ELF-1 (cell line): ENCODE measurements at regions not wholly inside any gene's neighbourhood (a gene's known extent, or its start where the extent isn't known, plus 50 kb on each side); places are given as distances from the start of the nearest gene placed in this dataset.

Experiments
- DNase-seq: peaks from one replicate; pipeline ENCODE4 v3.0.0-alpha.2; 2016; ENCODE audit warnings: low read depth, low spot score

DNA sequence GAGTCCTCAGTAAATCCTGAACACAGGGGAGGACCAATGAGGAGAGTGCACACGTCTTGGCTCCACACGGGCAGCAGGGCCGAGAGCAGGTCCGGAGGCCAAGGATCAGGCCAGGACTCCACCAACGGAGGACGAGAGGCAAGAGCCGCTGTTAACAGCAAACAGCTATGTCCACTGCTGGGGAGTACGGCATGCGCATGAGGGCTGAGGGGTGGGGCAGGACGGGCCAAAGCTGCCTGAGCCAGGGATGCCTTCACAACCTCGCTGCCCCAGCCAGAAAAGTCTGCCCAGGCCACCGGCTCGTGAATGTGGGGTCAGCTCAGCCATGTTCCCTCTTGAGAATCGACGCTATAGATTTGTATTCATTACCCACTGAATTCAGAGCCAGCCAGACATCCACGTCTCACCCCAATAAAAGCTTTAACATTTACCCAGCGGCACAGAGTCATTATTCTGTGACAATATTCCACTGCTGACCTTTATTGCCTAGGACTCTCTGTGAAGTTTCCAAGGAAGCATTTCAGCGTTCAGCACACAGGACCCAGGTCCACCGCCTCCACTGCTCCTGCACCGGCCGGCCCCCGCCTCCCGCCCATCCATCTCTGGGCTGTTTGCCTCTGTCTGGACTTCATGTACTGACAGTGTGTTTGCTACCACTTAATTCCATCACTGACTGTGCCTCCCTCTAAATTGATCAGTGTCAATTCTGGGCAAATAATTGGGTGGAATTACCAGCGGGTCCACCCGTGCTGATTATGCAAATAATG is 384.9 kb downstream of the SHANK2 start:
- DNase-seq, result peak; percentile 10

DNA sequence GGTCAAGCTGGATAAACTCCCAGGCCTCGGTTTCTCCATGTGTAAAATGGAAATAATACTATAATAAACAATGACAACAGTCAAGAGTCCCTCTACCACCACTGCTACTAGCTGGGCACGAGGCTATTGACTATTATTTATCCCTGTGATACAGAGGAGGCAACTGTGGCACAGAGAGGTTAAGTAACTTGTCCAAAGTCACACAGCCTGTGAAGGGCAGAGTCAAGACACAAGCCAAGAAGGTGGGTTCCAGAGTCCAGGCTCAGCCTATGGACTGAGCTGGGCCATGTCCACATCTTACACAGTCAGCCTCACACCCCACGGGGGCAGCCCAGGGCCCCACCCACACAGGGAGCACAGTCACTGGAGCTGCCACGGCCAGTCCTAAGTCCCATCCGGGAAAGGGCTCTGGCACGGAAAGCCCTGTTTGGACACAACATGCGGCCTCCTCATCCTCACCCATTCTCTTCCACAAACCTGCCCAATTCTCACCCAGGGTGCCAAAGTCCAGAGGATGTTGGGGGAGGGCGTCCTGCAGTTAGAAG is 384.0 kb downstream of the SHANK2 start:
- no peak for DNase-seq

DNA sequence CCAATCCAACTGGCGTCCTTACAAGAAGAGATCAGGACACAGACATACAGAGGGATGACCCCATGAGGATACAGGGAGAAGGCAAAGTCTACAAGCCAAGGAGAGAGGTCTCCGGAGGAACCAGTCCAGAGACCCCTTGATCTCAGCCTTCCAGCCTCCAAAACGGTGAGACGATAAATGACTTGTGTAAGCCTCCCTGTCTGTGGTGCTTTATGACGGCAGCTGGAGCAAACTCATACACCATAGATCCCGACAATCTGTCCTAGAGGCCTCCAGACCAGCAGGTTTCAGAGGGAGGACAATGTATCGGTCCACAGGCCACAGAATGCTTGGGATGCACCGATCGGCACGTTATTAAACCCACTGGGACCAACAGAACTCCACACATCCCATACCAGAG is 383.3 kb downstream of the SHANK2 start:
- no peak for DNase-seq

DNA sequence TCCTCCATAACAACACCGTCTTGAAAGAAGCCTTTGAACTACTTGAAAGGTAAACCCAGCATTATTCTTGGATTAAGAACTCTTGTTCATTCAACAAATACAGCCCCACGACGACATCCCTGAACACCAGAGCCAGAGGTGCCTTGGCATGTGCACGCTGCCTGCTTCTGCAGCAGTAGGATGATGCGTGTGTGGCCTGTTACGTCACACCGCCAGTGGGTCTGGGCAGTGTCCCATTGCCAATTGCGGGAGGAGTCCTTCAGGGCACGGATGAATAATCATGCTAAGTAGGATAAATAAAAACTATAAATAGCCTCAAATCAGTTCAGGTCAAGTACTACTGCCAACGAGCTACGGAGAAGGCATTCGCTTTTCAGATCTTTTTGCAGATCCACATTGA is 380.5 kb downstream of the SHANK2 start:
- DNase-seq, result no peak

DNA sequence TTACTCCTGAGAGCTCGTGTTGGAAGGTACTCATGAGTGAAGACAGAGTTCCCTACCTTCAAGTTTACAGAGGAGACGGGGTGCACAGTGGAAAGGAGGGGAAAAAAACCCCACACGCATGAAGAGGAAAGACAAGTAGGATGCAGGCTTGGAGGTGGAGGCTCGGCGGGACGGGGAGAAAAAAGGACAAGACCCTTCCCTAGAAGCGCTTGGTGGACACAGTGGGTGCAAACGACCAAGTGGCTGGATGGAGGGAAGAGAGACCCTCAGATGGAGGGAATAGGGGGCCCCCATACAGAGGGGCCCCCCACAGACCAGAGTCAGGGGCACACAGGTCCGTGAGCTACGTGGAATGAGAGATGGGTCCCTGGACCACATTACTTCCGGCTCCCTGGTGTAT is 380.1 kb downstream of the SHANK2 start:
- no peak for DNase-seq

DNA sequence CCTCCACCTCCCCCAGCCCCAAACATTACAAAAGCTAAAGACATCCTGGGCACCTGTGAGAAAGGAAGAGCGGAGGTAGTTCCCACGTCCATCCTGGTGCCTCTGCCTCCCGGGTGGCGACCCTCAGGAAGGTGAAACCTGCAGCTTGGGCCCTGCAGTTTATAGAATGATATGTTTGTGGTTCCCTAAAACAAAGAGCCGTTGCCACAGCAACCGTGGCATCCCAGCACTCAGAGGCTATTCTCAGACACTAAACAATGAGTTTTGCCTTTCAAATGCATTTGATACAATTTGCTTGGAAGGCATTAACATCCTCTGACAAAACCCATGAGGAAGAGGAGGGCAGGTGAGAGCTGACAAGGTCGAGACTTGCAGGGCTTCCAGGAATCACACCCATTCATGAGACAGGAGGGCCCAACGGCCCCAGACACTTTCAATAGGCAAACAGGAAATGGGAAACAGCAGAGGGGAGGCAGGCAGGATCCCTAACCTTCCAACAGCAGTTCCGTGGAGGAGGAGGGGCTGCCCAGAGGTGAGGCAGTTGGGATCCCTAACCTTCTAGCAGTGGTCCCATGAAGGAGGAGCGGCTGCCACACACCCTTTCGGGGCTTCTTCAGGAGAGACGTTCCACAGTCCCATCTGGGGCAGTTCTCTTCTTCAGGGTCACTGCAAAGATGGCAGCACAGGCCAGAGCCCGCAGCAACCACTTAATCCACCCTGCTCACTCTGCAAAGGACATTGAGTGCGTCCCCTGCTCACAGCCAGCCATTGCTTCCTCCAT is 379.2 kb downstream of the SHANK2 start:
- peak; percentile 18 for DNase-seq

DNA sequence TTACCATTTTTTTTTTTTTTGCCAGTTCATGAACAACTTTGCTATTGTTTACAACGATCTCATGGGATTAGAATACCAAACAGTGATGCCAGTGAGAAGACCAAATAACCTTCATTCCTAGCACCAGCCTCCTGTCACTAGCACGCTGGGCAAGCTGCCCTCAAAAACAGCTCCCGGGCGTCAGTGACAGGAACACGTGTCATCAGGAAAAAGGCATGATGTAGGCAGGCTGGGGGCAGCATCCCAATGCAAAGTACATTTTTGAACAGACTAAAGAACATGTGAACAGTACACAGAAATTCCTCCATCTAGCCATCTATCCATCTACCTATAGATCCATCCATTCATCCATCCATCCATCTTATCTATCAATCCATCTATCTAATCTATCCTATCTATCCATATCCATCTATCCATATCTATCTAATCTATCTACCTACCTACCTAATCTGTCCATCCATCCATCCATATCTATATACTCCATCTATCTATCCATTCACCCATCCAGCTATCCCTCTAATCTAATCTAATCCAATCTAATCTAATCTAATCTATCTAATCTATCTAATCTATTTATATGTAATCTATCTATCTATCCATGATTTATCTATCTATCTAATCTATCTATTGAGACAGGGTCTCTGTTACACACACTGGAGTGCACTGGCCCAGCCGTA is 378.5 kb downstream of the SHANK2 start:
- no peak for DNase-seq

DNA sequence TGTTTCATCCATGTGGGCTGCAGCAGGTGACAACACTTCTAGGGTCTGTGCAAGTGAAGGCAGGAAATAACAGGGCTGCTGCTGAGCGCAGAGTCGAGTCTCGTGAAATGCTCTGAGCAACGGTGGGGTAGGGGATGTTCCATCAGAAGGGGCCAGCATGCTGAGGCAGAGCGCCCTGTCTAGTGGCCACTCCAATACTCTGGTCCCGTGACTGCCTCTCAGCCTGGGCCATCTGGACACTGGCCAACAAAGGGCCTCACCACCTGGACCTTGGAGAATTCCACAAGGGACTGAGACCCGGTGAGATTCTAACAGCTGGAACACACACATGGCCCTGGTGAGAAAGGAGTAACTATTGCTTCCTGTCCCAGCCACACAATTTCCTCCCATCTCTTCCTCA is 375.7 kb downstream of the SHANK2 start:
- no peak for DNase-seq

DNA sequence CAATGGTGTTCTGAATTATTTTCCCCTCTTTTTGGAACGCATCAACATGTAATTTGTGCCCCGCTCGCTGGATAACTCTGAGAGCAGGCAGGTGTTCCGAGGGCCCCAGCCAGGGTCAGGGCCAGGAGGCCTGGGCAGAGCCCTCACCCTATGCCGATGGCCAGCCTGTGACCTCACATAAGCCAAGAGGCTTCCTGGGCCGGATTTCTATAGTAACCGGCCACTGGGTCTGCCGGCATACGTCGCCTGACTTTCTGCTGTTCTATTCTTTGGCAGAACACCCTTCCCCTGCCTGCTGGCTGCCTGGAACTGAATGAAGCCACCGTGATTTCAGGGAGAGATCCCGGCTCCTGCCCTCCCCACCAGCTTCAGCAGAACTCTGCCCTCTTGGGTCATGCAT is 375.2 kb downstream of the SHANK2 start:
- no peak for DNase-seq

DNA sequence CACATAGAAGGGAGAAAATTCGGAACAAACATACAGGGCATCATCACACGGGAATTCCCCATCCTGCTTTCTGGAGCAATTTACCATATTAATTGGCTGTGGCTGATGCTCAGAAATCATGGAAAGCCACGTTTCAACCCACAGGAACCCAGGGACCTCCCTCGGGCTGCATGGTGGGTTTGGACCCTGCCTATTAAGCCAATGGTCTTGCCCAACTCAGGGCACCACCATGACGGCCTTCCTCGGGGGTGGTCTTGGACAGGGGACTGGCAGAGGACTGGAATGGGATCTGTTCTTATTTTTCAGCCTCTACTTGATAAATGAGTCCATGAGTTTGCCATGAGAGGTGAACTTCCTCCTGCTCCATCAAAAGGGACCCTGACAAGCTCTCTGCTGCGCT is 374.0 kb downstream of the SHANK2 start:
- DNase-seq, result no peak

DNA sequence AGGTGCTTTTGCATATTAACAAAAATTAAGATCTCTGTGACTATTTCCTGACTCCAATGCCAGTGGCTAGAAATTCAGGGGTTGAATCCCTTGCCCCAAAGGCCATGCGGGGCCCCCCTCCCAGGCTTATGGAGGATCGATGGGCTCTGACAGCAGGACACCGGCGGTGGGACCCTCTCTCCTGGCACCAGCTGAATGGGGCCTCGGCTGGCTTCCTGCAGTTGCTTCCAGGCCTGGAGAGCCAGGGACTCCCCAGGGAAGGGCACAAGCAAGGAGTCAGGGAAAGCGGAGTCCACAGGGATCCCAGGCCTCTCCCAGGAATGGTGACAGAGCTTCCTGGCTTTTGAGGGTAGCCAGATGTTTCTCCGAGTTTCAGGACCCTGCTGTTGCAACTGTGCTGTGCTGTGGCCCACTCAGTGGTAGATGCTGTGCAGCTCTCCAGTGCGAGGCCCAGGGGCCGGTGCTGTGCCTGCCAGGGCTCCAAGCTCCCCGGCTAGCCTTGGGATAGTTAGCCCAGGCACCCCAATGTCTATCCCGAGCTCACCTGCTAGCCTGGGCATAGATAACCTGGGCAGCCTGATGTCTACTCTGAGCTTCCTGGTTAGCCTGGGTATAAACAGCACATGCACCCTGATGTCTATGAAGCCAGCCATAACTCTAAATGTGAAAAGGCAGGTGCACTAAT is 372.6 kb downstream of the SHANK2 start:
- no peak for DNase-seq

DNA sequence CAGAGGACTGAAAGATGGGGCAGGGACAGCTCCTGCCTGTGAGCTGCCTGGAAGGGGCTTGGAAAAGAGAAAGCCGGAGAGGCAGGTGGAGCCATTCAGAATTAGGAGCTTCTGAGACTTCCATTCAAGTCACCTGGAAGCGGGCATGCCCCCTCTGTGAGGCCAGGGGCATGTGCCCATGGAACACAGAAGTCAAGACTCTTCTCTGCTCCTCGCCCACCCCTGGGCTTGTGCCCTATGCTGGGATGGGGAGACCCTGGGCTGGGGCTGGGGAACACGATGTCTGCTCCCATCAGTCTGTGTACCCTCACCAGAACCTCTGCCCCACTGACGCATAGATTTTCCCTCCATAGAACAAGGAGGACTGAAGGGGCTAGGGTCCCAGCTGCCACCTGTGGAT is 372.0 kb downstream of the SHANK2 start:
- DNase-seq, result no peak

DNA sequence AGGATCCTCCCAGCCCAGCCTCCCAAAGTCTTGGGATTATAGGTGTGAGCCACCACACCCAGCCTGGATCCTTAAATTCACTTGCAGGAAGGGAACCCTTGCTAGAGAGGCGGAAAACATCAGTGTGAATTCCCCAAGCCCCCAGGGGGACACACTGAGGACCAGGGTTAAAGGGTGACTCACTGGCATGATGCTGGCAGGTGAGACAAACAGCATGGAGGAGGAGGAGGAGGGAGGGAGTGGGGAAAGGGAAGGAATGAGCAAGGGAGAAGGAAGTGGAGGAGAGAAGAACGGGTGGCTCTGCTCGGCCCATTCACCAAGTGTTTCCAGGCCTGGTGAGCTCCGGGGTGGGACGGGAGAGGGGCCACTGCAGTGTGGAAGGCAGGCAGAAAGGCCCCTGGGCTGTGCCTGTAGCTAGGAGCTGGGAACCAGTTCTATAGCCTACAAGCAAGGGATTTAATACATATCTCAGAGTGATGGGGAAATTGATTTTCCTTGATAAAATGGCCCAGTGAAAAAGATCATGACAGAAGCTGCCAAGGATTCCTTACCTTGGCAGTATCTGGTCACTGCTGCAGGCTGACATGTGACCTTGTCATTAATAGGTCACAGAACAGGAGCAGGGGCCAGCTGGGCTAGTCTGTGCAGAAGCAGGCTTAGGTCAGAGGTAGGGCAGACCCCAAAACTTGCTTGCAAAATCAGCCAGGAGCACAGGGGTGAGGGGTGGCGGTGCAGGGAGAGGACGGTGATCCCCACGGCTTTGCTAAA is 370.2 kb downstream of the SHANK2 start:
- peak; percentile 41 for DNase-seq

DNA sequence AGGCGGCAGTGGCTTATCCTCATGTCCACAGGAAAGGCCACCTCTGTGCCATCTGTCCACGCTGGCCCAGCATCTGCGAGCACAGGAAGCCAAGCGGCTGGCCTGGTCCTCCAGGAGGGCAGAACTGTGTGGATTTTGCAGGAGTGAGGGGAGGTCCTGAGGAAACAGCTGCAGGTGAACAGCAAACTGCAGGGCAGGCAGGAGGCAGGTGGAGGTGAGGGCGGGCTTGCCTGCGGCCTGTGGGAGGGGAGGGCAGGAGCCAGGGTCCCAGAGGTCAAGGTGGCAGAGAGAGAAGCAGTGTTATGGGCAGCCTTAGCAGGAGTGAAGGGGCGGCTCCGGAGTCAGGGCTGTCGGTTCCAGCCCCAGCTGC is 369.7 kb downstream of the SHANK2 start:
- DNase-seq, result no peak

DNA sequence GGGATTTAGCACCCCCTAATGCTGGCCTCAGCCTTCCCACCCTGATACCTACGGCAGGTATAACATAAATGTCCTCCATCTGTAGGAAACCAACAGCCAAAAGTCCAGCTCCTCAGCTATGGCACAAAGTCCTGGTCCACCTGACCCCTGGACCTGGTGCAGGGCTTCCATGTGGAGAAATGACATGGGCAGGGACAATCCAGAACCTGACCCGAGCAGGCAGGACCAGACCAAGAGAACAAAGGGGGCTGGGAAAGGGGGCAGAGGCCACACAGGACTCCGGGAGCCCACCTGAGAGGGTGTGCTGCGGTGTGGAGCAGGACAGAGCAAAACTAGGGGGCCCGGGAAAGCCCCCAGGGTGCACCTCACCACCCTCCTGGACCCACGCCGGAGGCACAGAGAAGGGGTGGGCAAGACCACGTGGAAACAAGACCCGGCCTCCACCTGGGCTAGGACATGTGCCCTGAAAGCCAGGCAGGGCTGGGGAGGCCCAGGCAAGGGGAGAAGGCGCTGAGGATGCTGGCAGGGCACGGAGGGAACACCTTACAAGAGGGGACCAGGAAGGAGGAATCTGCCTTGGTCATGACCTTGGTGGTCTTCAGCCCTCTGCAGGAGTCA is 368.9 kb downstream of the SHANK2 start:
- no peak for DNase-seq

DNA sequence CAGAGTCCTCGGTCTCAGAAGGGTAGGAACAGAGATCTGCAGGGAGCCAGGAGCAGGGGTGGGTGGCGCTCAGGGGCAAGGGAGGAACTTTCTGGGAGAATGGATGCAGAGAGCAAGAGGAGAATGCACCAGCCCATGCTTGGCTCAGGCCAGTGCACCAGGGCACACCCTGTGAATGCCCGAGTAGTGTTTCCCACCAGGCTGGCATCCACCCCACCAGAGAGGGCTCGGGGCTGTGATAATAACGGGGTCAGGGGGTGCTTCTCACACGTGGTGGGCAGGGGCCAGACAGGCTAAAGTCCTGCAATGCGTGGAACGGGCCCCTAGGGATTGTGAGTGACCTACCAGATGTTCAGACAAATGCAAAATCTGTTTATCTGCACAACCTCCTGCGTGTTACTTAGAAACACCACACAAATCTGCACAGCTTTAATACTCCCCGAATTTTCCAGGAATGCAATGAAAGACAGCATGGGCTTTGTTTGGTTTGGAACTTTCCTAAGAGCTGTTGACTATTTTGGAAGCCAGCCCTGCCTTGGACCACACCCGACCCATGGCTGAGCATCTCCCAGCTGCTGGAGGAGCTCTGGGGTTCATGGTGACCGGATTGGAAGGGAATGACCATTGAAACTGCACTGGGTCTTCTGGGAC is 368.3 kb downstream of the SHANK2 start:
- no peak for DNase-seq

DNA sequence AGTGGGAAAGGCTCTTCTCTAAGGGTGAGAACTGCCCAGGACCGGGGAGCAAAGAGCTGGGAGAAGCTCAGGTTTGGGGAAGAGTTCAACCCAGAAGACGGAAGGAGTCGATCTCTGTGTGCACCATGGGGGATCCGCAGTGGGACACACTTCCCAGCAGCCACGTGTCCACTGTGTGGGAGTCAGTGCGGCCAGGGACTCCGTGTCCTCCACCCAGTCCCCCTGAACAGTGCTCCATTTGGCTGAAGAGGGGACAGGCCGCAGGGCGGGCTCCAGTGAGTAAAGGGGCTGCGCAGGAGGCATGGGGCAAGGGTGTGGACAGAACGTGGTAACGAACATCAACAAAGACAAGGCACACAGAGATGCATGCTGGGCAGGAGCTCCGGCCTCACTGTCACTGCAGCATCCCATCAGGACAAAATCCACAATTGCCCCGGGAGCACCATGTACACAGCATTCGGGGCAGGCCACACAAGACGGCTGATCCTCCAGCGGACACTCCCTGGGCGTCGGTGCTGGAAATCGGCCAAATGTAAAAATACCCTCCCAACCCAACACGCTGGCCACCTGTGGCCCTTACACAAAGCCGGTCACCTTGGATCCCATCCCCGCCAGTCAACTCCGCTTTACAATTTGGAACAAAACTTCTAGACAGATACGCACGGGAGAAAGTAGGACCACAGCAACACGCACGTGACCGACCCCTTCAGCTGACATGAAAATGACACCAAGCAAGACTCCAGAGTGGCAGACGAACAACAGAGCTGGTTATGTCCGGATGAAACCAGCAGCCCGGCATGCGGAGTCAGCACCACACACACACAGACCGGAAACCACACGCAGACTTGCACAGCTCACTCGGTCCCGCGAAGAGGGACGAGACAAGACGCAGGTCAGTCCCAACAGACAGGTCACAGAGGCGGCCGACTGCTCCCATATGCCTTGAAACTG is 366.8 kb downstream of the SHANK2 start:
- DNase-seq, result no peak

DNA sequence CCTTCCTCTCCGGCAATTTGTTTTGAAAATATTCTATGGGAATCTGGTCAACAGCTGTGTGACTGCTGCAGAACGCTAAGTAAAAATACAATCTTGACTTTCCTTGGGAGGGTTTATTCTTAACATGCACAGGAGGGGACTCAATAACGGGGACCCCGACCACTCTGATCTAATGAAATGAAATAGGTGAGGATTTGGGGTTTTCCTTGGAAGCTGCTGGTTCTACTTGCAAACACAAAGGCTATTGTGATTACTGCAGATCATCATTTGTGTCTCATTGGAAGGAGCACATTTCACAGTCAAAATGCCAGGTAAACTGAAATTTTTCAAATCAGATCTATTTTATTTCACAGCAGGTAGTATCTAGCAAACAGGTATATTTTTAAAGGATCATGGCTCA is 366.1 kb downstream of the SHANK2 start:
- no peak for DNase-seq
